AG09319 (cell line): ENCODE measurements at regions not wholly inside any gene's neighbourhood (a gene's known extent, or its start where the extent isn't known, plus 50 kb on each side); places are given as distances from the start of the nearest gene placed in this dataset.

Experiments
- DNase-seq: peaks from one replicate; pipeline ENCODE4 v3.0.0-alpha.2; 2010; ENCODE audit warnings: low read depth; ENCODE audit errors: extremely low read depth
- TF ChIP-seq, protein P1 (sequence below): IDR thresholded peaks from 2 replicates; pipeline ENCODE4 v1.5.1; 2011; ENCODE audit warnings: low read depth, mild to moderate bottlenecking, inconsistent platforms, low read length, moderate library complexity

DNA sequence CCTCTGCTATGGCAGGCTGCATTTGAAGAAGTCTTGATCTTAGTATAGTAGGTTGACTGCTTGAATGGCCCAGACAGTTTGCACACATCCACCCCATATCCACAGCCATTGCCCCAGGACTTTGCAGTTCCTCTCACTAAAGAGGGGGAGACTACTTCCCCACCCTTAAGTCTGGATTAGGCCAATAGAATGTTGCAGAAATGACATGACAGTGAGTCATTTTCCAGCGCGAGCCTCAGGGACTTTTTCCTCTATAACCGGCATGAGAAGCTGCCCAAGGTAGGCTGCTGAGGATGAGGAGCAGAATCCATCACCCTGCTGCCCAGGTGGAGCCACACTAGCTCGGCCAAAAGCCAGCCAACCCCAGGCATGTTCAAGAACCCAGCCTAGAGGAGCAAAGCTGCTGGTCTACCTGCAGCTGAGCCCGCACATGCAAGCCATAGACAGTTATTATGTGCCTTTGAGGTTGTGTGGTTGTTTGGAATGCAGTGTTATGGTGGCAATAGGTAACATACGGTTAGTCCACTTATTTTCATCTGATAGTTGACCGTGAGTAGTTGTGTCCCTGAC lies 113.9 kb downstream of the TLE3 start:
- TF ChIP-seq, protein P1, sequence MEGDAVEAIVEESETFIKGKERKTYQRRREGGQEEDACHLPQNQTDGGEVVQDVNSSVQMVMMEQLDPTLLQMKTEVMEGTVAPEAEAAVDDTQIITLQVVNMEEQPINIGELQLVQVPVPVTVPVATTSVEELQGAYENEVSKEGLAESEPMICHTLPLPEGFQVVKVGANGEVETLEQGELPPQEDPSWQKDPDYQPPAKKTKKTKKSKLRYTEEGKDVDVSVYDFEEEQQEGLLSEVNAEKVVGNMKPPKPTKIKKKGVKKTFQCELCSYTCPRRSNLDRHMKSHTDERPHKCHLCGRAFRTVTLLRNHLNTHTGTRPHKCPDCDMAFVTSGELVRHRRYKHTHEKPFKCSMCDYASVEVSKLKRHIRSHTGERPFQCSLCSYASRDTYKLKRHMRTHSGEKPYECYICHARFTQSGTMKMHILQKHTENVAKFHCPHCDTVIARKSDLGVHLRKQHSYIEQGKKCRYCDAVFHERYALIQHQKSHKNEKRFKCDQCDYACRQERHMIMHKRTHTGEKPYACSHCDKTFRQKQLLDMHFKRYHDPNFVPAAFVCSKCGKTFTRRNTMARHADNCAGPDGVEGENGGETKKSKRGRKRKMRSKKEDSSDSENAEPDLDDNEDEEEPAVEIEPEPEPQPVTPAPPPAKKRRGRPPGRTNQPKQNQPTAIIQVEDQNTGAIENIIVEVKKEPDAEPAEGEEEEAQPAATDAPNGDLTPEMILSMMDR: no peak
- DNase-seq: no peak

DNA sequence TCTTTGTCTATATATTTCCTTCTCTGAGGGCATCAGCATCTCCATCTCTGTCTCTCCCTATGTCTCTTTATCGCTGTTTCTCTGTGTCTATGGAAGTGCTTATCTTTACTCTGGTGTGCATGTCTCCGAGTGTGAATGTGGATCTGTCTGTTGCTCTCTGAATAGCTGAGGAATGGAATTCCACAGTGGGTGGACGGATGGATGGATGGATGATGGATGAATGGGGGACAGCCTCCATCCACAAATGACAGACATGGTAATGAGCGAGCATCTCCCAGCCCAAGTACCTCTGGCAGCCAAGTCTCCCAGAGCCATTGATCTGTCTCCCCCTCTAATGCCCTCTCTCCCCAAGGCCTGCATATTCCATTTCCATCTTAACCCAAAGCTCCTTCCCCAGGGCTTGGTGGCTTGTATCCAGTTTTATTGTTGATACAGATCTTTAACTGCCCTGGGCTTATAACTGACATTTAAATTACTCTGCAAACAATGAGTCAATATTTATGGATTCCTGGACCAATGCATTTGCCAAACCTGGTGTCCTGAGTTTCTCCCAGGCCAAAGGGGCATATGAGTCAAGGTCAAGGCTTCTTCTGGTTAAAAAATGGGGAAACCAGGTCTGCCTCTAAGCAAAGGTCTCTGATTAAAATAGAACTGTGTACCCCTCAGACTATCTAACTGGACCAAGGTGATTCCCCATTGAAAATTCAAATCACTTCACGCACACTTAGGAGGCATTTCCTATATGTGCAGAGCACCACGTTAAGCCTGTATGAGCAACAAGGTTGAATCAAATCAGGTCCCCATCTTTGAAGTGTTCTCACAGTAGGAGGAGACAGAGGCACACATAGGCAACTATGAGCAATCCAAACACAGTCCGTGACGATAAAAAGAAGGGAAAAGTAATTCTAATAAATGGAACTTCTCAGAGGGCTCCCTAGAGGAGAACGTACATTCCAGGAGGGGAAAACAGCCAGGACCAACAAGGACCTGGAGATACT lies 109.9 kb downstream of the TLE3 start:
- no peak for DNase-seq
- TF ChIP-seq, protein P1: no peak

DNA sequence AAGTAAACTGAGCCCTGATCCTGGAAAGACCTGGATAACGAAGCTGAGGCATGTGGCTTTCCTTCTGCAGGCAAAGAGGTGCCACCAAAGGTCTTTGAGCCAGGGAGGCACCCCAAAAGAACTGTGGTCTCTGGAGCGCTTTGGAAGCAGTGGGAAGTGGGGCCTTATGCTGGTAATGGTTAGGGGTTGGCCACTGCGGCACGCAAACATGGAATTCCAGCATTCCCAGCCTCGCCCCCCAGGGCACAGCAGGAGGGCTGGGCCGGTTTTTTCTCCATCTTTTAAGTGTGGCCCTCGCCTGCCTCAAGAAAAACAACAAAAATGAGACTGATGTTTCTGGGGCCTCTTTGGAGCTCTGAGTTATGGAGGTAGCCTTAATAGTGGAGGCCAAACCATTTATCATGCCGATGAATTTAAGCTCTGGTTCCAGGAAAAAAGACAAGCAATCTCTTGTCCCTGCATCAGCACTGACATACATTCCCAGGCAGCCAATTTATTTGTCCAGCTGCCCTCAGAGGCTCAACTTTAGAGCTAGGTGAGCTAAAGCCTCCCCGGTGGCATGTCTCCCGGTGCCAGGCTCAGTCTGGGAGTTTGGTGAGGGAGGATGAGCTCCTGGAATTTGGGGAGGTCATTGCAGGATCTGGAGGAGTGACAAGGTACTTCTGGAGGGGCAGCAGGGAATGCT lies 109.0 kb downstream of the TLE3 start:
- TF ChIP-seq, protein P1: no peak
- DNase-seq: no peak

DNA sequence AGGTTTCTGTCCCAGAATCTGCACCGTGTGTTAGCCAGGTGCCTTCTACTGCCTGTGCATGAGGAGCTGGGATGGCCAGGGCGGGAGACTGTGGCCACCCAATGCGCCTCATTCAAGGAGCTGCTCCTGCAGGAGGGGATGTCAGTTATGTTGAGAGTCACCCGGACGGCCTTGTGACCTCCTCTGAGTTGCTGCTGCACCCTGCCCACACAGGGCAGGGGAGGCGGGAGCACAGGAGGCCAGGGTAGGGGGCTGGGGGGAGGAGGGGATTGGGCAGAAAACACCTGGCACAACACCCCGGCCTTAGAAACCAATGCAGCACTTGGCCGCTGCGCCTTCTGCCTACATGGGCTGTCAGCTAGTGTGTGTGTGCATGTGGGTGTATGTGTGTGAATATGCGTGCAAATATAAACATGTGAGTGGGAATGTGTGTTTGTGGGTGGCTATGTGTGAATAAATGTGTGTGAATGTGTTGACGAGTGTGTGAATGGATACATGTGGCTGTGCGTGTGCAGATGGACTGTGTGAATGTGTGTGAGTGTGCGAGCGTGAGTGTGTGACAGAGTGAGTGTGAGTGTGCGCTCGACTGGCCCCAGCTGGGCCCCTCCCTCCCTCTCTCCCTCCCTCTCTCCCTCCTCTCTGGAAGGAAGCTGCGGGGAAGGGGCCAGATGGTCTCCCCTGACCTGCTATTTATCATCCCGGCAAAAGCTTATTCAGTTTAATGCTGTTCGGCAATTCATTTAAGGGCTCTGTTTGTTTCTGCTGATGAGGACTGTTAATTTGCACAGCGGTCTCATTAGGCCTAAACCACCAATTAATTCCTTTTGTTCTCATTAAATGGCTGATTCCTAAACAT lies 106.9 kb downstream of the TLE3 start:
- TF ChIP-seq, protein P1: no peak
- no peak for DNase-seq

DNA sequence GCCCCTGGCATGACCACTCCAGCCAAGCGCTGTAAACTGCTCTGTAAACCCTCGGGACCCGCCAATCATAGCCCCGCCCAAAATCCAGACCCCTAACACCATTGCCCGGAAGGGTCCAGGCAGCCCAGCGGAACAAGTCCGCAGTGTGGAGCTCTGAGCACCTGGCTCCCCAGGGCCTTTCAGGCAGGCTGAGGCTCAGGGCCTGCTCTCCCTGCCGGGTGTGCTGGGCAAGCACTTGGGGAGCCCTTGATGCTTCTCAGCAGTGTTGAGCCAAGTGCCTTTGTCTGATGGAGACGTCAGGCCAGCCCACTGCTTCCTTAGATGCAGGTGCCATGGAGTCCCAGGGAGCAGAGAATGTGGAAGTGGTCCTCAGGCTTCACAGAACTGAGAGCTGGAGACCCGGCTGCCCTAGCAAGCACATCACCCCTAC lies 106.2 kb downstream of the TLE3 start:
- no peak for DNase-seq

DNA sequence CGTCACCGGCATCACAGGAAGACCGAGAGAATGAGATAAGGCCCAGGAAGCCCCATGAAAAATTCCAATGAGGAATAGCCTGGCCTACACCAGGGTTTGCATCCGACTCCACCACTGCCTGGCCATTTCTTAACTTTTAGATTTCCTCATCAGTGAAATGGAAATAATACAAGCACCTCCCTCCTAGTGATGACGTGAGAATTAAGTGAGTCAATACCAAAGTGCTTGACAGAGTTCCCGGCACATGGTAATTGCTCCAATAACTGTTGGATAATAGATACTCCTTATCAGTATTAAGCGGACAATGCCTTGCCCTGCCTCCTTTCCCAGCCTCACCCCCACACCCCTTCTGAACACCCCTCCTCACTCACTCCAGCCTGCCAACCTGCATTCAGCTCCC lies 105.4 kb downstream of the TLE3 start:
- no peak for DNase-seq
- TF ChIP-seq, protein P1: no peak

More for the DNA sequence above, 106.2 kb downstream of the TLE3 start:
- TF ChIP-seq, protein P1: no peak
